ENCODE measurements at regions not wholly inside any gene's neighbourhood (a gene's known extent, or its start where the extent isn't known, plus 50 kb on each side); places are given as distances from the start of the nearest gene placed in this dataset.

GRCh38 chr13:106129993-106130392 is 405.5 kb downstream of the EFNB2 start:
- Histone ChIP-seq H3K36me3 (ENCODE audit: control insufficient read depth, insufficient read depth, low read length) (no peaks in the 10 kb centered on the region), H3K4me3 (ENCODE audit: low read depth, low read length) (no peak overlapping the region), H3K27me3 (ENCODE audit: control insufficient read depth, insufficient read depth, low read length) (no peaks in the 10 kb centered on the region)
- DNase-seq (ENCODE audit: low read depth): no peak
- POLR2A ChIA-PET: no interaction called here
- no peak for TF ChIP-seq CTCF (IDR thresholded peaks at IDR 0.05; ENCODE audit: insufficient read depth, low read depth, low read length)
- CTCF ChIA-PET: interaction anchor here (1.1 to 1.3 kb wide), 2 partner anchors 11 to 12 kb away, joined by 3 read pairs; no protein-coding TSS in a partner anchor

- no peak for TF ChIP-seq CTCF (IDR thresholded peaks at IDR 0.05; ENCODE audit: insufficient read depth, low read depth, low read length)
- H3K27me3 ChIP-seq (ENCODE audit: control insufficient read depth, insufficient read depth, low read length): no peaks in the 10 kb centered on the region
- ChIA-PET POLR2A (no interaction called here), CTCF (interaction anchor here (1.1 to 1.3 kb wide), 2 partner anchors 10 to 12 kb away, joined by 3 read pairs; no protein-coding TSS in a partner anchor)
- no peaks in the 10 kb centered on the region for H3K36me3 ChIP-seq (ENCODE audit: control insufficient read depth, insufficient read depth, low read length)
- H3K4me3 ChIP-seq (ENCODE audit: low read depth, low read length): no peak overlapping the region
- DNase-seq (ENCODE audit: low read depth): no peak
Measured at GRCh38 chr13:106129273-106129672, 406.2 kb downstream of the EFNB2 start.

- Histone ChIP-seq H3K4me3 (ENCODE audit: low read depth, low read length) (no peak overlapping the region), H3K27me3 (ENCODE audit: control insufficient read depth, insufficient read depth, low read length) (no peaks in the 10 kb centered on the region), H3K36me3 (ENCODE audit: control insufficient read depth, insufficient read depth, low read length) (no peaks in the 10 kb centered on the region)
- POLR2A ChIA-PET: no interaction called here
- TF ChIP-seq CTCF (IDR thresholded peaks at IDR 0.05; ENCODE audit: insufficient read depth, low read depth, low read length): no peak
- CTCF ChIA-PET: interaction anchor here (1.5 kb wide), 1 partner anchor 22 kb away, joined by 5 read pairs; no protein-coding TSS in a partner anchor
- no peak for DNase-seq (ENCODE audit: low read depth)
Measured at GRCh38 chr13:106122234-106122633, 413.2 kb downstream of the EFNB2 start.

GRCh38 chr13:106121173-106121754 is 414.2 kb downstream of the EFNB2 start:
- no peak for TF ChIP-seq CTCF (IDR thresholded peaks at IDR 0.05; ENCODE audit: insufficient read depth, low read depth, low read length)
- no peaks in the 10 kb centered on the region for H3K36me3 ChIP-seq (ENCODE audit: control insufficient read depth, insufficient read depth, low read length)
- no peaks in the 10 kb centered on the region for H3K27me3 ChIP-seq (ENCODE audit: control insufficient read depth, insufficient read depth, low read length)
- no peak overlapping the region for H3K4me3 ChIP-seq (ENCODE audit: low read depth, low read length)
- DNase-seq (ENCODE audit: low read depth): no peak
- ChIA-PET POLR2A (no interaction called here), CTCF (no interaction called here)

GRCh38 chr13:106118996-106119395 is 416.5 kb downstream of the EFNB2 start:
- Histone ChIP-seq H3K36me3 (ENCODE audit: control insufficient read depth, insufficient read depth, low read length) (no peaks in the 10 kb centered on the region), H3K27me3 (ENCODE audit: control insufficient read depth, insufficient read depth, low read length) (no peaks in the 10 kb centered on the region), H3K4me3 (ENCODE audit: low read depth, low read length) (no peak overlapping the region)
- TF ChIP-seq CTCF (IDR thresholded peaks at IDR 0.05; ENCODE audit: insufficient read depth, low read depth, low read length): no peak
- CTCF ChIA-PET: interaction anchor here (1.0 kb wide), 1 partner anchor 11 kb away, joined by 3 read pairs; no protein-coding TSS in a partner anchor
- POLR2A ChIA-PET: no interaction called here
- DNase-seq (ENCODE audit: low read depth): no peak

Data from BJ (cell line).